ENCODE measurements at regions not wholly inside any gene's neighbourhood (a gene's known extent, or its start where the extent isn't known, plus 50 kb on each side); places are given as distances from the start of the nearest gene placed in this dataset.

DNA sequence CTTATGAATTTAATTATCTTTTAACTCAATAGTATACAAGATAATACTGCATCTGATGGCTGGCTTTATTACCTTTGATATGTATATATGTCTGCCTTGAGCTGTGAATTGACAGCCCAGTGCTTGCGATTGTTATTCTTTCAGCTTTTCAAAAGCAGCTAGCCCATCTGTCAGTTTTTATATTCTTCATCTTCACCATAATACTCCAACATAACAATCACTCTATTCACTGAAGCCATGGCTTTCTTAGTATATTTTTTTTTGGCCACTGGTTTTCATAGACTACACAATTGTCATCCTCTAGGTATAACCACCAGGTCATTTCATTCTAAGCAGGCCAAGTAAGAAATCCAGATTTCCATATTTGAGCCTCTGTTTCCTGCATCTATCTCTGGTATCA is 1026.1 kb downstream of the FSCB start:
- TF ChIP-seq, protein P1, sequence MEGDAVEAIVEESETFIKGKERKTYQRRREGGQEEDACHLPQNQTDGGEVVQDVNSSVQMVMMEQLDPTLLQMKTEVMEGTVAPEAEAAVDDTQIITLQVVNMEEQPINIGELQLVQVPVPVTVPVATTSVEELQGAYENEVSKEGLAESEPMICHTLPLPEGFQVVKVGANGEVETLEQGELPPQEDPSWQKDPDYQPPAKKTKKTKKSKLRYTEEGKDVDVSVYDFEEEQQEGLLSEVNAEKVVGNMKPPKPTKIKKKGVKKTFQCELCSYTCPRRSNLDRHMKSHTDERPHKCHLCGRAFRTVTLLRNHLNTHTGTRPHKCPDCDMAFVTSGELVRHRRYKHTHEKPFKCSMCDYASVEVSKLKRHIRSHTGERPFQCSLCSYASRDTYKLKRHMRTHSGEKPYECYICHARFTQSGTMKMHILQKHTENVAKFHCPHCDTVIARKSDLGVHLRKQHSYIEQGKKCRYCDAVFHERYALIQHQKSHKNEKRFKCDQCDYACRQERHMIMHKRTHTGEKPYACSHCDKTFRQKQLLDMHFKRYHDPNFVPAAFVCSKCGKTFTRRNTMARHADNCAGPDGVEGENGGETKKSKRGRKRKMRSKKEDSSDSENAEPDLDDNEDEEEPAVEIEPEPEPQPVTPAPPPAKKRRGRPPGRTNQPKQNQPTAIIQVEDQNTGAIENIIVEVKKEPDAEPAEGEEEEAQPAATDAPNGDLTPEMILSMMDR (IDR thresholded peaks at IDR 0.05; ENCODE audit: insufficient read depth in 1 of 2, low read depth in 1 of 2, low read length in 1 of 2, severe bottlenecking in 1 of 2, unreplicated experiment in 1 of 2), result no peak
- Mint-ChIP-seq H3K9me3 (ENCODE audit: unreplicated experiment) (no peaks in the 10 kb centered on the region), H3K4me1 (ENCODE audit: low read depth, unreplicated experiment) (no peaks in the 10 kb centered on the region), H3K27ac (ENCODE audit: unreplicated experiment) (no peak overlapping the region), H3K4me3 (ENCODE audit: unreplicated experiment) (no peak overlapping the region), H3K36me3 (ENCODE audit: insufficient read depth, unreplicated experiment) (no peaks in the 10 kb centered on the region), H3K27me3 (ENCODE audit: insufficient read depth, unreplicated experiment) (no peaks in the 10 kb centered on the region)
- Histone ChIP-seq H3K4me1 (no peaks in the 10 kb centered on the region; the same call in 1 of the 2 replicates), H3K36me3 (ENCODE audit: control insufficient read depth, insufficient read depth, low read length) (no peaks in the 10 kb centered on the region), H3K9me3 (no peaks in the 10 kb centered on the region), H3K27me3 (replicated peaks; ENCODE audit: control insufficient read depth, insufficient read depth, low read length) (no peaks in the 10 kb centered on the region), H3K4me3 (ENCODE audit: low read depth, low read length) (no peak overlapping the region)
- CTCF ChIA-PET, result no interaction called here
- no TSS peak for BruUV-seq (replicated peaks)
- POLR2A ChIA-PET, result no interaction called here
- no peak for DNase-seq
- intact Hi-C loops (cut with micrococcal nuclease; ENCODE audit: unreplicated experiment), result no loop called here

DNA sequence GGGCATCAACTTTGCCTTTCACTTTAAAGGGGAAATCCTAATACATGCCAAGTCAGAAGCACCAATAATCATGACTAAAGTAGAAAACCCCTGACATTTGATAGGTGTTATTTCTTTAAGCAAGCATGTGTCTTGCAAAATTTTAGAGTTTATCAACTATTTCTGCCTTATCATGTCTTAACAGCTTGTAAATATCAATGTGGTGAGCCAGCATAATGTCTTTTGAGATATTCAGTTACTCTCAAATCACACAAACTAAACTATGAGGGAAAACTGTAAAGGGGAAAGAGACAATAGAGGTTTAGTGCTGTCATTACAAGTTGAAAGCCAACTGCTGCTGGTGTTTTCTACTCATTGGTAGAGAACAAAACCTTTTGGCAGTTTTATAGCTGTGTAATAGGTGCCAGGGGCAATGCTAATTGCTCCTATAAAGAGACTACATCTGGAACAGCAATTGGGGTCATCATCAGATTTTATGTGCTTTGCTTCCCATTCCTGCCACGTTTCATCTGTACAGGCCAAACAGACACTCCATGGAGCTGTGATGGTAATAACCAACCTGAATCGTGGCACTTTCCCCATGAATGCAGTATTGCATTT is 1027.4 kb downstream of the FSCB start:
- Mint-ChIP-seq H3K9me3 (ENCODE audit: unreplicated experiment) (no peaks in the 10 kb centered on the region), H3K36me3 (ENCODE audit: insufficient read depth, unreplicated experiment) (no peaks in the 10 kb centered on the region), H3K4me3 (ENCODE audit: unreplicated experiment) (no peak overlapping the region), H3K4me1 (ENCODE audit: low read depth, unreplicated experiment) (no peaks in the 10 kb centered on the region), H3K27me3 (ENCODE audit: insufficient read depth, unreplicated experiment) (no peaks in the 10 kb centered on the region), H3K27ac (ENCODE audit: unreplicated experiment) (no peak overlapping the region)
- ChIA-PET POLR2A (no interaction called here), CTCF (no interaction called here)
- BruUV-seq (replicated peaks), result no TSS peak
- intact Hi-C loops (cut with micrococcal nuclease; ENCODE audit: unreplicated experiment), result no loop called here
- Histone ChIP-seq H3K4me3 (ENCODE audit: low read depth, low read length) (no peak overlapping the region), H3K4me1 (no peaks in the 10 kb centered on the region; the same call in 1 of the 2 replicates), H3K9me3 (no peaks in the 10 kb centered on the region), H3K27me3 (replicated peaks; ENCODE audit: control insufficient read depth, insufficient read depth, low read length) (no peaks in the 10 kb centered on the region), H3K36me3 (ENCODE audit: control insufficient read depth, insufficient read depth, low read length) (no peaks in the 10 kb centered on the region)
- DNase-seq, result no peak
- TF ChIP-seq, protein P1 (IDR thresholded peaks at IDR 0.05; ENCODE audit: insufficient read depth in 1 of 2, low read depth in 1 of 2, low read length in 1 of 2, severe bottlenecking in 1 of 2, unreplicated experiment in 1 of 2), result no peak

DNA sequence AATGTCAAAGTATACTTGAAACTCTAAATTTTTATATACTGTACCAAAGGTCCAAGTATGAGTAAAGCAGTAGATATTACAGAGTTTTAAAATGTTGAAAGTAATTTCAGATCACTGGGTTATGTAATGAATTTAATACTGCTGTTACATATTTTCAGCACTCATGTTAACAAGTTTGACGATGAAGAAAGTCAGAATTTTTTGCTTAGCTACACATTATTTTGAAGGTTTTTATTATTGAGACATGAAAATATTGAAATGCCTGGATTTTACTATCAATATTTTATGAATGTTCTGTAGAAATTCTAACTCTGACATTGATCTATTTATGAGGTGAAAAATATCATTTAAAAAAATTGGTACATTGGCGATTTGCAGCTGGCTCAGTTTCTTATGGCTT is 1030.3 kb downstream of the FSCB start:
- H3K4me1 Mint-ChIP-seq (ENCODE audit: low read depth, unreplicated experiment), result no peaks in the 10 kb centered on the region
- Histone ChIP-seq H3K36me3 (ENCODE audit: control insufficient read depth, insufficient read depth, low read length) (no peaks in the 10 kb centered on the region), H3K4me1 (no peaks in the 10 kb centered on the region; the same call in 1 of the 2 replicates), H3K4me3 (ENCODE audit: low read depth, low read length) (no peak overlapping the region), H3K27me3 (replicated peaks; ENCODE audit: control insufficient read depth, insufficient read depth, low read length) (no peaks in the 10 kb centered on the region), H3K9me3 (no peaks in the 10 kb centered on the region)
- no peak overlapping the region for H3K27ac Mint-ChIP-seq (ENCODE audit: unreplicated experiment)
- no peaks in the 10 kb centered on the region for H3K9me3 Mint-ChIP-seq (ENCODE audit: unreplicated experiment)
- H3K36me3 Mint-ChIP-seq (ENCODE audit: insufficient read depth, unreplicated experiment), result no peaks in the 10 kb centered on the region
- CTCF ChIA-PET, result no interaction called here
- no peaks in the 10 kb centered on the region for H3K27me3 Mint-ChIP-seq (ENCODE audit: insufficient read depth, unreplicated experiment)
- intact Hi-C loops (cut with micrococcal nuclease; ENCODE audit: unreplicated experiment), result no loop called here
- POLR2A ChIA-PET, result no interaction called here
- no peak for DNase-seq
- no TSS peak for BruUV-seq (replicated peaks)
- no peak overlapping the region for H3K4me3 Mint-ChIP-seq (ENCODE audit: unreplicated experiment)
- TF ChIP-seq, protein P1 (IDR thresholded peaks at IDR 0.05; ENCODE audit: insufficient read depth in 1 of 2, low read depth in 1 of 2, low read length in 1 of 2, severe bottlenecking in 1 of 2, unreplicated experiment in 1 of 2), result no peak

Data from Caco-2 (cell line).